PFSK-1 (cell line): ENCODE measurements at regions not wholly inside any gene's neighbourhood (a gene's known extent, or its start where the extent isn't known, plus 50 kb on each side); places are given as distances from the start of the nearest gene placed in this dataset.

Source experiments
- FOXP2 ChIP-seq: optimal IDR thresholded peaks from 2 replicates; pipeline ENCODE3; 2011; ENCODE audit warnings: borderline replicate concordance, control low read depth, inconsistent platforms; ENCODE audit not compliant: insufficient read depth; ENCODE audit errors: extremely low read length, extremely low read depth
- POLR2AphosphoS5 ChIP-seq: IDR thresholded peaks from 2 replicates; pipeline ENCODE4 v1.6.1; 2012; ENCODE audit warnings: low read depth, mild to moderate bottlenecking, control low read depth, low read length, moderate library complexity
- SIN3A ChIP-seq: IDR thresholded peaks from 2 replicates; pipeline ENCODE4 v1.6.1; 2012; ENCODE audit warnings: mild to moderate bottlenecking, low read length, moderate library complexity, borderline replicate concordance; ENCODE audit not compliant: insufficient read depth
- TAF1 ChIP-seq: IDR thresholded peaks from 2 replicates; pipeline ENCODE4 v1.6.1; 2012; ENCODE audit warnings: low read length, control low read depth, borderline replicate concordance; ENCODE audit not compliant: insufficient read depth
- TF ChIP-seq, protein P1 (sequence below), 2 experiments: IDR thresholded peaks; 2 replicates each; pipeline versions ENCODE4 v1.6.1 to v1.8.0; 2011 to 2012; ENCODE audit warnings: low read depth in 2 of 2, low read length in 2 of 2, control low read depth in 1 of 2, inconsistent platforms in 1 of 2, mild to moderate bottlenecking in 1 of 2, moderate library complexity in 1 of 2; ENCODE audit not compliant: insufficient read depth in 1 of 2

DNA sequence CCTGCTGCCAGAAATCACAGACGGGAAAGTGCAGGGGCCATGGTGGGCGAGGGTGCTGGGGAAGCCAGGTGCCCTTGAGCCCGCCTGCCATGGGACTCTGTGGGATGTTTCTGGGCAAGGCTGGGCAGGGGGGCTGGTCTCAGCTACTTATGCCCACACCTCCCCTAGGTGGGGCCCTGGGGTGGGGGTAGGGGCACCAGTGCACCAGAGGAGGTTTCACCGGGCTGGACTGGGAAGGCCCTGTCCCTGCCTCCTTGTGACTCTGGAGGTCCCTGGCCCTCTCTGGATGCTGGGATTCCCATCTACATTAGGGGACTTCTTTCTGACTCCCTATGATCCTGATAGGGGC, 75.2 kb upstream of the WNT11 start:
- TF ChIP-seq SIN3A (no peak), TAF1 (no peak), POLR2AphosphoS5 (no peak), FOXP2 (no peak)
- TF ChIP-seq, protein P1, sequence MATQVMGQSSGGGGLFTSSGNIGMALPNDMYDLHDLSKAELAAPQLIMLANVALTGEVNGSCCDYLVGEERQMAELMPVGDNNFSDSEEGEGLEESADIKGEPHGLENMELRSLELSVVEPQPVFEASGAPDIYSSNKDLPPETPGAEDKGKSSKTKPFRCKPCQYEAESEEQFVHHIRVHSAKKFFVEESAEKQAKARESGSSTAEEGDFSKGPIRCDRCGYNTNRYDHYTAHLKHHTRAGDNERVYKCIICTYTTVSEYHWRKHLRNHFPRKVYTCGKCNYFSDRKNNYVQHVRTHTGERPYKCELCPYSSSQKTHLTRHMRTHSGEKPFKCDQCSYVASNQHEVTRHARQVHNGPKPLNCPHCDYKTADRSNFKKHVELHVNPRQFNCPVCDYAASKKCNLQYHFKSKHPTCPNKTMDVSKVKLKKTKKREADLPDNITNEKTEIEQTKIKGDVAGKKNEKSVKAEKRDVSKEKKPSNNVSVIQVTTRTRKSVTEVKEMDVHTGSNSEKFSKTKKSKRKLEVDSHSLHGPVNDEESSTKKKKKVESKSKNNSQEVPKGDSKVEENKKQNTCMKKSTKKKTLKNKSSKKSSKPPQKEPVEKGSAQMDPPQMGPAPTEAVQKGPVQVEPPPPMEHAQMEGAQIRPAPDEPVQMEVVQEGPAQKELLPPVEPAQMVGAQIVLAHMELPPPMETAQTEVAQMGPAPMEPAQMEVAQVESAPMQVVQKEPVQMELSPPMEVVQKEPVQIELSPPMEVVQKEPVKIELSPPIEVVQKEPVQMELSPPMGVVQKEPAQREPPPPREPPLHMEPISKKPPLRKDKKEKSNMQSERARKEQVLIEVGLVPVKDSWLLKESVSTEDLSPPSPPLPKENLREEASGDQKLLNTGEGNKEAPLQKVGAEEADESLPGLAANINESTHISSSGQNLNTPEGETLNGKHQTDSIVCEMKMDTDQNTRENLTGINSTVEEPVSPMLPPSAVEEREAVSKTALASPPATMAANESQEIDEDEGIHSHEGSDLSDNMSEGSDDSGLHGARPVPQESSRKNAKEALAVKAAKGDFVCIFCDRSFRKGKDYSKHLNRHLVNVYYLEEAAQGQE (IDR thresholded peaks at IDR 0.05; ENCODE audit: insufficient read depth in 1 of 2, low read depth in 2 of 2, low read length in 2 of 2), result no peak

DNA sequence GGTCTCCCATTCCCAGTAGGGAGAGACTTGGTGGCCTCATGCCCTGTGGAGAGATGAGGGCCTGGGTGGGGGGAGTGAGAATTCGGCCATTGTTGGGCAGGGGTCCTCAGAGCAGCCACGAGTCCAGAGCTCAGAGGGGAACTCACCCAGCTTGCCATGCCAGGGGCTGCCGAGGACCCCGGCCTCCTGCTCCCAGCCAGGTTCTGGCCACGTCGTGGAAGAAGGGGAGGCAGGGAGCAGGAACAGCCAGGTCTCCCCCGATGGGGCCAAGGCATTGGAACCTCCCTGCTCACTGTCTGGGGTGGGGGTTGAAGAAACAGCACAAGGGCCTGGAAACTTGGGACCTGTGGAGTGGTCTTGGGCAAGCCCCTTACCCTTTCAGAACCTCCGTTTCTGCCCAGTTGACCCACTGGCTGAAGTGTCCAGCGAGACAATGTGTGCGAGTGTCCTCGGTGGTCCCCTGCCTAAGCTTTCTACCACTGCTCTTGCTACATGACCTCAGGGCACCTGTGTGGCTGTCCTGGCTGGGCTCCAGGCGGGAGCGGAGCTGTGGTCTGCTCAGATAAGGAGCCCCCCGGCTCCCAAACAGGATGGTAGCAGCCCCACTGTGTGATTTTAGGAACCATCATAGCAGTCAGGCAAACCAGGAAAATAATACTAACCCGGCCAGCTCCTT, 74.7 kb upstream of the WNT11 start:
- TF ChIP-seq POLR2AphosphoS5, result no peak
- TF ChIP-seq TAF1, result no peak
- TF ChIP-seq FOXP2, result no peak
- no peak for TF ChIP-seq SIN3A
- TF ChIP-seq, protein P1 (IDR thresholded peaks at IDR 0.05; ENCODE audit: insufficient read depth in 1 of 2, low read depth in 2 of 2, low read length in 2 of 2), result no peak

DNA sequence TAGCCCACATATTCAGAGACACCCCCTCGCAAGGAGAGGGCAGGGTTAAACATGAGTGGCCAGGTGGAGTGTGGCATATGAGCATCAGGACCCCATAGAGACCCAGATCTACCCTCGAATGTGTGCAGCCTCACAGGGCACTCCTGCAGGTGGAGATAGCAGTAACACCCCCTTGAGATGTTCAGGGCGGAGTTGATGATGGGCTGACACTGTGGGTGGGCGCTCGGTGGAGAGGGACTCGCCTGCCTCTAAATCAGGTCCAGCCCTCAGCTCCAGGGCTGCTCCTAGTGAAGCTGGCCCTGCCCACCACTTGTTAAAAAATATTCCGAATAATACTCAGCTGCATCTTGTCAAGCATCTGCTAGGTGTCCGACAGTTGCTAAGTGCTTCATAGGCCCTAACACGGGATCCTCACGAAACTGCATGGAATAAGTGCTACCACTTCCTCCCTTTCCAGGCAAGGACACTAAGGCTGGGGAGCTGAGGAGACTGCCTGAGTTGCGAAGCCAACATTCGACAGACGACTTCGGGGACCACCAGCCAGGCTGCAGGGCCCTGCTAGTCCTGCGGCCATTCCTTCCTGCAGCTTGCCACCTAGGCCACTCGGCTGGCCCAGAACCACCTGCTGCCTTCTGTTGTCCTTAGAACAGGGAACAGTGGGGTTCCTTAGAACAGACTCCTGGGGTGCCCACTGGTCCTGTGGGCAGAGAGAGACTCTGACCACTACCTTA, 74.0 kb upstream of the WNT11 start:
- TF ChIP-seq TAF1 (no peak), POLR2AphosphoS5 (no peak), FOXP2 (no peak), SIN3A (no peak)
- TF ChIP-seq, protein P1 (IDR thresholded peaks at IDR 0.05; ENCODE audit: insufficient read depth in 1 of 2, low read depth in 2 of 2, low read length in 2 of 2), result no peak

DNA sequence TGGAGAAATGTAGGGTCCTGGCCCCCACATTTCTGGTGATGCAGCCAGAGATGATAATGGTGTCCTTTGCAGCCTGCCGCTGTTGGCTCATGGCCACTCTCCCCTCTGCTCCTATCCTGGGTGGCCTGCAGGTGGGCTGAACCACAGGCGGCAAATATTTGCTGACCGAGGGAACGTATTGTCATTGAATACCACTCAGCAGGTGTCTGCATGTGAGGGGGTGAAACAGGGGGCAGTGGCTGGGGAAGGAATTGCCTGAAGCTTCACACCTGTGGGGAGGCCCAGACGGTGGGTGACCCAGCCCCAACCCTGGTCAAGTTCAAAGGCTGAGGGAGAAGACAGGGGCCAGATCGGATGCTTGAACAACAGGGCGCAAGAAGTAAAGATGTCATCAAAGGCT, 73.3 kb upstream of the WNT11 start:
- TF ChIP-seq, protein P1 (IDR thresholded peaks at IDR 0.05; ENCODE audit: insufficient read depth in 1 of 2, low read depth in 2 of 2, low read length in 2 of 2), result no peak
- TF ChIP-seq FOXP2 (no peak), POLR2AphosphoS5 (no peak), TAF1 (no peak), SIN3A (no peak)
